Left renal cortex interstitium (tissue), 4 donors: ENCODE measurements at regions not wholly inside any gene's neighbourhood (a gene's known extent, or its start where the extent isn't known, plus 50 kb on each side); places are given as distances from the start of the nearest gene placed in this dataset.
A peak's percentile ranks its signal among the peaks of the same experiment; 100 is the strongest.

Experiments
- DNase-seq, 4 donors: peaks; one replicate each; pipeline ENCODE4 v3.0.0-alpha.2; 2013; ENCODE audit warnings: low read depth in 4 of 4, low spot score in 2 of 4, missing footprints in 1 of 4

DNA sequence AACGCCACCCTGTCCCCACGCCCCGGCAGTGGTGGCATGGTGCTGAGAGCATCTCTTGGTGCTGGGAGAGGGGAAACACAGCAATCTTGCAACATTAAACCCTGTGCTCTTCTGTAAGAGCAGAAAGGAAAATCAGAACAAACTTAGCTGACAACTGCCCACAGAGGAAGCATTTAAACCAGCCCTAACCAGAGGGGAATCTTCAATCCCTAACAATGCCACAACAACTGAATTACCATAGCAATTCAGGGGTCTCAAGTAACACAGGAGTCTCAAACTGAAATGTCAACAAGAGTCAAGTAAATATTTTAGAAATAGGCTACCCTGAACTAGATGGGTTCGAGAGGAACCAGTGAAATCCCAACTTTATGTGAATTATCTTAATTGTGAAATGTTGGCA is 1983.6 kb downstream of the NCAM2 start:
- DNase-seq = no peak

GRCh38 chr21:22993144-22993543 is 1994.9 kb downstream of the NCAM2 start:
- no peak for DNase-seq

DNA sequence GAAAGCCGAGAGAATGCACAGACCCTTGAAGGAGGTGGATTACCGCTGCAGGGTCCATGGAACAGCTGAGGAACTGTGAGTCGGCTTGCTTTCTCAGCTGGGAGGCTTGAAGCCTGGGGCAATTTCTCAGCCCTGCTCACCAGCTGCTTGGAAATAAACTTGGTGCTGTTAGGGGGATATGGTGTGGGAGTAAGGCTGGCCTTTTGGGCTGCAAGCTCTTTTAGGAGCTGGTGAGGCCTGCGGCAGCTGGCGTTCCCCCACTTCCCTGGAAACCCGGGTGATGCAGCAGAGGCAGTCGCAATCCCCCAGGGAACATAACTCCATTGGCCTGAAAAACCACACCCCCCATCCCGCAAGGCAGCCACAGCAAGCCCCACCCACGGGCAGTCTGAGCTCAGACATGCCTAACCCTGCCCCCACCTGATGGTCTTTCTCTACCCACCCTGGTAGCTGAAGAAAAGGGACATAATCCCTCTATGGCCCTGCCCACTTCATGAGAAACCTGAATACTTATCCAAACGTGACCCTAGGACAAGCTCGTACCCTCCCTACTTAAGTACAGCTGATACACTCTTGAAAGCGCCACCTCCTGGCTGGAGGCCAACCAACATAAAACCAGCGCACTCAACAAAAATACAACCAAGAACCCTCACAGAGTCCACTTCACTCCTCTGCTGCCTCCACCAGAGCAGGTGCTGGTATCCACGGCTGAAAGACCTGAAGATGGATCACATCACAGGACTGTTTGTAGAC is 1995.8 kb downstream of the NCAM2 start:
- no peak for DNase-seq

GRCh38 chr21:23003951-23004350 is 2005.7 kb downstream of the NCAM2 start:
- DNase-seq = no peak

DNA sequence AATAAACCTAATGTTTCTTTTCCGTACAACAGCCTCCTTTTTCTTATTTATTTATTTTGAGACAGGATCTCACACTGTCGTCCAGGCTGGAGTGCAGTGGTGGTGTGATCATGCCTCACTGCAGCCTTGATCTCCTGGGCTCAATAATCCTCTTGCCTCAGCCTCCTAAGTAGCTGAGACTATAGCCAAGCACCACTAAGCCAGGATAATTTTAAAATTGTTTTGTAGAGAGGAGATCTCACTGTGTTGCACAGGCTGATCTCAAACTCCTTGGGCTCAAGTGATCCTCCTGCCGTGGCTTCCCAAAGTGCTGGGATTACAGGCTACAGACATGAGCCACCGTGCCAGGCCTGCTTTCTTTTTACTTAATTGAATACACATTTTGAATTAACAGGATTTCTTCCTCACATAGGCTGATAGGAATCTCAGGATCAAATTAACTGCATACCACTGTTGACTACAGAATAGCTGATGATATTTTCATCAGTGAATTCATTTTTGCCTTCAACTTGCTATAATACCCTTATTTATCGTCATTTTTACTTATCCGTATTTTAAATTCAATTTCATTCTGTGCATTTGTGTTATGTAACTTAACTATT is 2010.5 kb downstream of the NCAM2 start:
- DNase-seq = no peak

DNA sequence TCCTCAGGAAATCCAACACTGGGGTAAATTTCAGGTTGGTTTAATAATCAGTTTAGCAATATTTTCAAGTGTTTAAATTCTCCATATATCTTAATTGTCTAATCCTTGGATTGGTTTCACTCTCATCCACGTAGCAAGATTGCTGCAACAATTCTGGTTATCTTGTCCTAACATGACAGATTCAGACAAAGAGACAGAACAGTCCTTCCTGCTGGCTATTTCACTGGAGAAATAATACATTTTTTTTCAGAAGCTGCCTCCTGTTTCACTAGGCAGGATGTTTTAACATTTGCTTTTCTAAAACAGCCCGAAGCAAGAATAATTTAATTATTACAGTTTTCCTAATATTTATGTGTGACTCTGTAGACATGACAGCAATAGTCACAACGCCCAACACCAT is 2011.2 kb downstream of the NCAM2 start:
- no peak for DNase-seq

DNA sequence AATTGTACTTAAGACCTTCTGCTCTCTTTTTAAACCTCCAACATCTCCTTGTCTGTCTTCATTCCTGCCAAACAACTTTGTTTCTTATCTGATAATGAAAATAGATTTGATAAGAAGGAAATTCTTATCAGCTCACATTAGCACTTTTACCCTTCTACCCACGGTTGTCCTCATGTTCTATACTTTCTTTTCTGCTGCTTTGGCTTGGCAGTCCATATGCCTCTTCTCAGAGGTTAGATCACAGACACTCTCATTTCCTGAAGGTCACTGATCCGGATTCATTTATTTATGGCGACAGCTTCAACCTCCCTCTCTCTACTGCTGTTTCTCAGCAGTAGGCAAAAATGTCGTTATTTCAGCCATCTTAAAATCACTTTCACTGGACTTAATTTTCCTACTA is 2015.8 kb downstream of the NCAM2 start:
- DNase-seq = peak in 1 of 4 donors; percentile 1

- DNase-seq = no peak
Observed at GRCh38 chr21:23016617-23017016, 2018.4 kb downstream of the NCAM2 start.

DNA sequence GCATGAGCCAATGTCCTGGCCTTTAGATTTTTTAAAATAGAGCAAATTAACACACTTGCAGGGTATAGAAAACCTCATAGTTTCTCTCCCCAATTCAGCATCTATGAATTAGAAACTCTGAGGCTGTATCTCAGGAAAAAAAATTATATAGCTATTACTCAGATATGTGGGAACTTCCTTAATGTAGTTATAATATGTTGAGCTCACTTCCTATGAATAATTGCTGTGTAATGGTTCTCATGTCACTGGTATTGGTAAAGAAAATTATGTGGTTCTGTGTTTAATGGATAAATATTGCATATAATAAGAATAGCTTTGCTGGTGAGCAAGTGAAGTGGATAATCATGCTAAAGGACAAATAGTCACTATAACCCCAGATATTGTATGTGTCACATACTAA is 2019.8 kb downstream of the NCAM2 start:
- no peak for DNase-seq

DNA sequence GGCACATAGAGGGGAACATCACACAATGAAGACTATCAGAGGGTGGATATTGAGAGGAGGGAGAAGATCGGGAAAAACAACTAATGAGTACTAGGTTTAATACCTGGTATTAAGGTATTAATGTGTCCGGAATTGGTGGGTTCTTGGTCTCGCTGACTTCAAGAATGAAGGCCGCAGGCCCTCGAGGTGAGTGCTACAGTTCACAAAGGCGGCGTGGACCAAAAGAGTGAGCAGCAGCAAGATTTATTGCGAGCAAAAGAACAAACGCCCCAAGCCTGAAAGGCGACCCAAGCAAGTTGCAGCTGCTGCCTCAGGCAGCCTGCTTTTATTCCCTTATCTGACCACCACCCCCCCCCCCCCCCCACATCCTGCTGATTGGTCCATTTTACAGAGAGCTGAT is 2022.8 kb downstream of the NCAM2 start:
- no peak for DNase-seq

GRCh38 chr21:23021481-23021880 is 2023.3 kb downstream of the NCAM2 start:
- DNase-seq = no peak

DNA sequence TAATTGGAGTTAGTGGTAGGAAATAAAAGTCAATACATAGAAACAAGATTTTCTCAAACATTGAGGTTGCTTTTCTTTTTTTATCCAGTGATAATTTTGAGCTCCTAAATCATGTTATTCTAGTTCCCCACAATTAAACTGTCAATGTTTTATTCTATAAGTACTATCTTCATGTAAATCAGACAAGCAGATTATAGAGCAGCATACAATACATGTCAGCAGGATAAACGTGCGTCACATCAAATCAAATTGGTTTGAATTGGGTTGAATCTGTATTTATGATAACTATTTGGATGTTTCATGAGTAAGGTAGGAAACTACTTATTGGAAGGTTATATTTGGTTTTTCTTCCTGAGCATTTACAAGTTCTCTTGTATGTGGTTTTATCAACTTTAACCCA is 2028.7 kb downstream of the NCAM2 start:
- no peak for DNase-seq

DNA sequence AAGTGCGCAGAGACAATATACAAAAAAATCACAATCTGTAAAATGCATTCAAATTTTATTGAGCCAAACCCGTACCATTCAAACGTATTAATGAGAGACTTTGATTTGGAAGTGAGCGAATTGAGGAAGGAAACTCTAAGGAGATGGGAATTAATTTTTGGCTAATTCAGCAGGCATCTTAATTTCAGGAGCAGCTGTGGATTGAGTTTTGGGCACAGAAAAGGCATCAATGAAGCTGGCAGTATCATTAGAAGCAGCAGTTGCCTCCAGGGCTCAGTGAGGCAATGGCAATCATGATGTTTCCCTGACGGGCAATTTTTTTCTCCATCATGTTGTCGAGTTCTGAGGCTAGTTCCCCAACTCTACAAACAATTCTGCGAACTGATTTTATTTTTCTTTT is 2041.6 kb downstream of the NCAM2 start:
- DNase-seq = no peak

- no peak for DNase-seq
Observed at GRCh38 chr21:23045955-23046354, 2047.7 kb downstream of the NCAM2 start.

GRCh38 chr21:23067672-23068071 is 2069.5 kb downstream of the NCAM2 start:
- DNase-seq = no peak

- no peak for DNase-seq
Observed at GRCh38 chr21:23083242-23083641, 2085.0 kb downstream of the NCAM2 start.

- no peak for DNase-seq
Observed at GRCh38 chr21:23093259-23093658, 2095.1 kb downstream of the NCAM2 start.

DNA sequence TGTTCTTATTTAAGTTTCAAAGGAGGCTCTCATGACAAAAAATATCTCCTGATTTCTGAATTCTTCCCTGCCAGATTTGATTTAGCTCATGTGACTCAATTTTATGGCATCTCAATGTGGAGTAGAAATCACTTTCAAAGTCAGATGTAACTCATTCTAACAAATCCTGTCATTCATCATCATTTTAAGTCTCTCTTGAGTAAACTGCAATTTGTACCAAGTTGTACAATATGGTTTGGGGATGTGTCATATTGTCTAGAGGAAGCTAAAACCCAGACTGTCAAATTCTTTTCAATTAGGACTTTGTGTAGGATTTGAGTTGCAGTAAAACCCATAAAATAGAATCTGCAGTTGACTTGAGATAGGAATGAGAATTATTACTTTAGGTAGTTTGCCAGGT is 2101.0 kb downstream of the NCAM2 start:
- no peak for DNase-seq

GRCh38 chr21:23101111-23101510 is 2102.9 kb downstream of the NCAM2 start:
- no peak for DNase-seq

DNA sequence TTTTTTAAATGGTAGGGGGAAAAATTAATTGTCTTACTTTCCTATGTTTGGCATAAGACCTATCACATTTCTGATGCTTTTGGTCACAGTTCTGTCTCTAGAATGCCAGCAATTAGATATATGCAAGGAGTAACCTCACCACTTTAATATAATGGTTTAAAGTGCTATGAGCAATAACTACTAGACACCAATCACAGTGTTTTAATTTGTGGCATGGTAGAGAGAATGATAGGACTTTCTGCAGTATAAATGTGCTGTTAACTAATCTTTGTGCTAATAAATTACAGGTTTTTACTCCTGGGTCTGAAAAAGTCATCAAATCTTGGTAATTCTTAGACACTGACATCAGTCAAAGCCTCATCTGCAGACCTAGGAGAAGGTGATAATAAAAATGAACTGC is 2110.3 kb downstream of the NCAM2 start:
- DNase-seq = no peak

DNA sequence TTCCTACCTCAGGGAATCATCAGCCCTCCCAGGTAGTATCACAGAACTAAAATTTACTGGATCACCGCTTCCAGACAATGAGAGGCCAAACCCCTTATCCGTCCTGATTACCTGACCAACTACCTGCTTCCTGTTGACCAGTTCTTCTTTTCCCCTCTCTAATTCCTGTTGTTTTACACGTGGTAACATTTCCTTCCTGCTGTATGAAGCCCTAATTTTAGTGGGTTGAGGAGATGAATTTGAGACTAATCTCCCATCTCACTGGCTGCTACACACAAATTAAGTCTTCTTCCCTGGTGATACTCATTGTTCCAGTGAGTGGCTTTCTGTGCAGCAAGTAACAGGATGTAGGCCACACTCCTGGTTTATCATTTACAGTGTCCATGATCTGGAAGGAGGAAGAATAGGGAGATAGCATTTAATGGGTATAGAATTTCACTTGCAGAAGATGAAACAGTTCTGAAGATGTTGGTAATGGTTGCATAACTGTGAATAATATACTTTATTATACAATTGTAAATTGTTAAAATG is 2112.9 kb downstream of the NCAM2 start:
- DNase-seq = peak in 1 of 4 donors; percentile 0

- no peak for DNase-seq
Observed at GRCh38 chr21:23119491-23119890, 2121.3 kb downstream of the NCAM2 start.
